RWPE2 (cell line): ENCODE measurements at regions not wholly inside any gene's neighbourhood (a gene's known extent, or its start where the extent isn't known, plus 50 kb on each side); places are given as distances from the start of the nearest gene placed in this dataset.

Source experiments
- ATAC-seq: fragments of 200-7000 bp; cut with Tn5 transposase; 3 replicates; pipeline ENCODE4 v1.9.1; 2021; ENCODE audit warnings: low read depth
- DNase-seq: peaks from one replicate; pipeline ENCODE4 v3.0.0-alpha.2; 2020; ENCODE audit warnings: low spot score
- H3K27ac ChIP-seq: fragments of 450-650 bp; 2 replicates; pipeline ENCODE4 v1.5.1; 2017; ENCODE audit warnings: mild to moderate bottlenecking; ENCODE audit not compliant: poor library complexity, severe bottlenecking
- H3K27me3 ChIP-seq: fragments of 250-450 bp; sonication (Bioruptor Pico); 2 replicates; pipeline ENCODE4 v1.5.1; 2021; ENCODE audit warnings: mild to moderate bottlenecking, moderate library complexity; ENCODE audit not compliant: insufficient read depth, poor library complexity, severe bottlenecking
- H3K36me3 ChIP-seq: fragments of 250-450 bp; sonication (Bioruptor Pico); 2 replicates; pipeline ENCODE4 v1.5.1; 2020; ENCODE audit warnings: low read depth, mild to moderate bottlenecking, moderate library complexity
- H3K4me1 ChIP-seq: fragments of 250-450 bp; sonication (Bioruptor Pico); 2 replicates; pipeline ENCODE4 v1.5.1; 2021; ENCODE audit warnings: mild to moderate bottlenecking, moderate library complexity; ENCODE audit not compliant: insufficient read depth, poor library complexity, severe bottlenecking
- H3K4me3 ChIP-seq: fragments of 250-450 bp; sonication (Bioruptor Pico); 2 replicates; pipeline ENCODE4 v1.5.1; 2021; ENCODE audit warnings: mild to moderate bottlenecking, moderate library complexity; ENCODE audit not compliant: severe bottlenecking
- H3K9me3 ChIP-seq: fragments of 250-450 bp; sonication (Bioruptor Pico); 2 replicates; pipeline ENCODE4 v1.5.1; 2021; ENCODE audit warnings: mild to moderate bottlenecking, moderate library complexity; ENCODE audit not compliant: severe bottlenecking
- CTCF ChIP-seq: fragments of 450-650 bp; IDR thresholded peaks from one replicate; pipeline ENCODE4 v1.5.1; 2017; ENCODE audit warnings: mild to moderate bottlenecking, moderate library complexity; ENCODE audit not compliant: poor library complexity, severe bottlenecking

GRCh38 chr16:64151990-64152767 lies 969.7 kb downstream of the CDH11 start:
- H3K4me1 ChIP-seq, result peaks cover 3% of the 10 kb centered on the region
- DNase-seq (no peak), ATAC-seq (no peak)
- no peak for TF ChIP-seq CTCF
- no peaks in the 10 kb centered on the region for H3K27me3 ChIP-seq
- H3K9me3 ChIP-seq, result no peaks in the 10 kb centered on the region
- no peaks in the 10 kb centered on the region for H3K36me3 ChIP-seq
- no peak overlapping the region for H3K4me3 ChIP-seq
- no peak overlapping the region for H3K27ac ChIP-seq

- peaks cover 3% of the 10 kb centered on the region for H3K4me1 ChIP-seq
- no peaks in the 10 kb centered on the region for H3K36me3 ChIP-seq
- no peak for TF ChIP-seq CTCF
- no peaks in the 10 kb centered on the region for H3K9me3 ChIP-seq
- no peak for DNase-seq
- H3K4me3 ChIP-seq, result no peak overlapping the region
- peak; percentile 64 for ATAC-seq
- no peaks in the 10 kb centered on the region for H3K27me3 ChIP-seq
- H3K27ac ChIP-seq, result no peak overlapping the region
These were observed 971.7 kb downstream of the CDH11 start for GRCh38 chr16:64150193-64150592.

GRCh38 chr16:64149756-64150155 lies 972.1 kb downstream of the CDH11 start:
- DNase-seq, result no peak
- ATAC-seq, result no peak
- Histone ChIP-seq H3K9me3 (no peaks in the 10 kb centered on the region), H3K27me3 (no peaks in the 10 kb centered on the region), H3K27ac (no peak overlapping the region), H3K4me1 (peaks cover 3% of the 10 kb centered on the region), H3K36me3 (no peaks in the 10 kb centered on the region), H3K4me3 (no peak overlapping the region)
- no peak for TF ChIP-seq CTCF

DNA sequence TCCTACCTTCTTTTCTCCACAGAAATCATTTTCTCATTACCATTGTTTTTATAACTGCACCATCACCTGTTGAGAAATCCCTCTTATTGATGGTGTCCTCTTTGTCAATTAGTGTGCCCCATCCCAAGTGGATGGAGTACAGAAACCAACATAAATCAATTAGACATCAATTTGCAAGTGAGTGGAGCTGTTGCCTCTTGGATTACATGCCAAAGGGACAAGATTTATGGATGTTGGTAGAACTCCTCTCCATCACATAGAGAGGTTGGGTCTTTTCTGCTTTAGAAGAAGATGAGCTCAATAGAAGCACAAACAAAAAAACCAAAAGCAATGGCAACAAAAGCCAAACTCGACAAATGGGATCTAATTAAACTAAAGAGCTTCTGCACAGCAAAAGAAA lies 973.5 kb downstream of the CDH11 start:
- no peaks in the 10 kb centered on the region for H3K9me3 ChIP-seq
- TF ChIP-seq CTCF, result no peak
- H3K4me3 ChIP-seq, result no peak overlapping the region
- H3K27ac ChIP-seq, result no peak overlapping the region
- no peaks in the 10 kb centered on the region for H3K27me3 ChIP-seq
- no peak for ATAC-seq
- DNase-seq, result no peak
- no peaks in the 10 kb centered on the region for H3K4me1 ChIP-seq
- no peaks in the 10 kb centered on the region for H3K36me3 ChIP-seq

- Histone ChIP-seq H3K27ac (no peak overlapping the region), H3K27me3 (no peaks in the 10 kb centered on the region), H3K9me3 (no peaks in the 10 kb centered on the region), H3K36me3 (no peaks in the 10 kb centered on the region), H3K4me1 (no peaks in the 10 kb centered on the region), H3K4me3 (no peak overlapping the region)
- no peak for TF ChIP-seq CTCF
- DNase-seq (no peak), ATAC-seq (no peak)
These were observed 973.9 kb downstream of the CDH11 start for GRCh38 chr16:64147941-64148340.
